CD14-positive monocyte (primary cell): ENCODE measurements at regions not wholly inside any gene's neighbourhood (a gene's known extent, or its start where the extent isn't known, plus 50 kb on each side); places are given as distances from the start of the nearest gene placed in this dataset.

Source experiments
- DNase-seq, 3 donors: peaks; one replicate each; pipeline ENCODE4 v3.0.0-alpha.2; 2011 to 2022
- H2AFZ ChIP-seq: 2 replicates; pipeline ENCODE4 v1.6.0; 2012; ENCODE audit warnings: mild to moderate bottlenecking, low read depth, low read length, inconsistent platforms; ENCODE audit not compliant: insufficient read depth, poor library complexity, severe bottlenecking
- H3K27ac ChIP-seq, 2 donors: 1 replicate in 1 of 2; 2 replicates in 1 of 2; pipeline ENCODE4 v1.5.1; 2012 to 2013; ENCODE audit warnings: low read length in 2 of 2, control low read depth in 1 of 2, inconsistent platforms in 1 of 2, low read depth in 1 of 2, mild to moderate bottlenecking in 1 of 2
- H3K27me3 ChIP-seq, 2 donors: one replicate each; pipeline versions ENCODE4 v1.6.0 to v1.6.1; 2011 to 2013; ENCODE audit warnings: low read length in 2 of 2; ENCODE audit not compliant: control insufficient read depth in 2 of 2, insufficient read depth in 2 of 2
- H3K36me3 ChIP-seq, 2 donors: replicated peaks in 1 of 2; 1 replicate in 1 of 2; 2 replicates in 1 of 2; pipeline versions ENCODE4 v1.5.1 to v1.6.1; 2012 to 2013; ENCODE audit warnings: low read length in 2 of 2, control low read depth in 1 of 2, inconsistent platforms in 1 of 2, mild to moderate bottlenecking in 1 of 2; ENCODE audit not compliant: insufficient read depth in 2 of 2, control insufficient read depth in 1 of 2
- H3K4me1 ChIP-seq, 2 donors: 1 replicate in 1 of 2; 2 replicates in 1 of 2; pipeline versions ENCODE4 v1.5.1 to v1.6.1; 2012 to 2013; ENCODE audit warnings: low read length in 2 of 2, control low read depth in 1 of 2, inconsistent platforms in 1 of 2, mild to moderate bottlenecking in 1 of 2, moderate library complexity in 1 of 2; ENCODE audit not compliant: insufficient read depth in 2 of 2, control insufficient read depth in 1 of 2
- H3K4me2 ChIP-seq: replicated peaks from 2 replicates; pipeline ENCODE3; 2012; ENCODE audit warnings: low read length, moderate library complexity, mild to moderate bottlenecking; ENCODE audit not compliant: poor library complexity, severe bottlenecking; ENCODE audit errors: extremely low read depth
- H3K4me3 ChIP-seq, 3 experiments: fragments of 200-600 bp in 1 of 3; sonication (generic) in 1 of 3; replicated peaks in 1 of 3; 1 replicate in 2 of 3; 2 replicates in 1 of 3; pipeline ENCODE4 v1.5.1; 2011 to 2013; ENCODE audit warnings: low read length in 3 of 3, mild to moderate bottlenecking in 3 of 3, control low read depth in 2 of 3, low read depth in 2 of 3, inconsistent platforms in 1 of 3, moderate library complexity in 1 of 3
- H3K79me2 ChIP-seq: 2 replicates; pipeline ENCODE4 v1.6.0; 2012; ENCODE audit warnings: mild to moderate bottlenecking, control low read depth, inconsistent platforms, low read length, moderate library complexity; ENCODE audit not compliant: insufficient read depth
- H3K9ac ChIP-seq: 2 replicates; pipeline ENCODE4 v1.6.0; 2017; ENCODE audit warnings: low read length, mild to moderate bottlenecking; ENCODE audit not compliant: insufficient read depth, poor library complexity, severe bottlenecking
- H3K9me3 ChIP-seq, 2 donors: replicated peaks in 1 of 2; 1 replicate in 1 of 2; 2 replicates in 1 of 2; pipeline versions ENCODE4 v1.5.1 to v1.6.1; 2012 to 2013; ENCODE audit warnings: low read length in 2 of 2, control low read depth in 1 of 2; ENCODE audit not compliant: control insufficient read depth in 1 of 2, insufficient read depth in 1 of 2
- H4K20me1 ChIP-seq: 2 replicates; pipeline ENCODE4 v1.6.0; 2012; ENCODE audit warnings: mild to moderate bottlenecking, low read length, control low read depth, moderate library complexity; ENCODE audit not compliant: insufficient read depth
- H3K27ac Mint-ChIP-seq, 7 donors: one replicate each; pipeline ENCODE4 v1.8.0; 2020; ENCODE audit warnings: mild to moderate bottlenecking in 7 of 7, mixed read lengths in 7 of 7, moderate library complexity in 6 of 7, inconsistent platforms in 2 of 7
- H3K27me3 Mint-ChIP-seq, 3 donors: one replicate each; pipeline ENCODE4 v1.8.0; 2021 to 2022; ENCODE audit warnings: low read depth in 3 of 3, mild to moderate bottlenecking in 3 of 3, mixed read lengths in 3 of 3, moderate library complexity in 3 of 3, inconsistent platforms in 1 of 3
- H3K36me3 Mint-ChIP-seq, 2 donors: one replicate each; pipeline ENCODE4 v1.8.0; 2020; ENCODE audit warnings: mixed read lengths in 2 of 2, inconsistent platforms in 1 of 2, mild to moderate bottlenecking in 1 of 2
- H3K4me1 Mint-ChIP-seq: one replicate; pipeline ENCODE4 v1.8.0; 2020; ENCODE audit warnings: mild to moderate bottlenecking, mixed read lengths
- H3K4me3 Mint-ChIP-seq, 2 donors: one replicate each; pipeline ENCODE4 v1.8.0; 2020; ENCODE audit warnings: mild to moderate bottlenecking in 2 of 2, mixed read lengths in 2 of 2, moderate library complexity in 1 of 2
- H3K9me3 Mint-ChIP-seq, 7 donors: one replicate each; pipeline ENCODE4 v1.8.0; 2020 to 2022; ENCODE audit warnings: mixed read lengths in 7 of 7, mild to moderate bottlenecking in 6 of 7, moderate library complexity in 6 of 7, inconsistent platforms in 2 of 7
- WGBS: methylation state at CpG from one replicate; pipeline ENCODE4 v1.1.5; 2013; ENCODE audit warnings: missing lambda C conversion rate; ENCODE audit not compliant: insufficient coverage; 5-methylcytosine and 5-hydroxymethylcytosine counted together
- intact Hi-C, 2 donors: fragments of 100-400 bp; cut with micrococcal nuclease; formaldehyde crosslinking; loops; one replicate each; pipeline versions ENCODE4 v1.15.0 to v1.15.1; 2023
- TF ChIP-seq, protein P1 (sequence below): fragments of 200-600 bp; IDR thresholded peaks from one replicate; pipeline ENCODE4 v1.8.0; 2022; ENCODE audit warnings: antibody characterized with exemption, mild to moderate bottlenecking

DNA sequence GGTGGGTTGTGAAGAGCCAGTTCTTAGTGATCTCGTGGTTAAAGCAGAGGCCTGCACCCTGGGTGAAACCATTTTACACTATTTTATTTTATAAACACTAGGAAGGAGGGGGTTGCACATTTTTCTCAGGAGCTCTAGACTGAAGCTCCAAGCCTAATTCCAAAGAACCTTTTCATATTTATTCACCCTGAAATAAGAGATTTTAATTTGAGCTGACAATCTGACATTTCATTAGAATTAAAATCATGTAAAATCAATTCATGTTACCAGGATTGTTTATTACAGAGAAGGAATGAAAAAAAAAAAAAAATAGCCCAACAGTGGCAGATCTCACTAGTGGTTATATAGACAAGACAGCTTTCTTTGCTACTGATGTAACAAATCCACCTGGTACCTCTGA, 222.5 kb upstream of the SOX4 start:
- Histone ChIP-seq H3K27ac (no peak overlapping the region), H3K9ac (no peak overlapping the region), H3K27me3 (no peaks in the 10 kb centered on the region), H2AFZ (no peak overlapping the region), H3K4me1 (no peaks in the 10 kb centered on the region), H3K79me2 (no peaks in the 10 kb centered on the region), H3K9me3 (no peaks in the 10 kb centered on the region), H3K4me3 (no peak overlapping the region), H3K36me3 (no peaks in the 10 kb centered on the region), H3K4me2 (no peak overlapping the region), H4K20me1 (no peaks in the 10 kb centered on the region)
- no peaks in the 10 kb centered on the region for H3K27me3 Mint-ChIP-seq
- no peaks in the 10 kb centered on the region for H3K4me1 Mint-ChIP-seq
- H3K4me3 Mint-ChIP-seq: no peak overlapping the region
- TF ChIP-seq, protein P1, sequence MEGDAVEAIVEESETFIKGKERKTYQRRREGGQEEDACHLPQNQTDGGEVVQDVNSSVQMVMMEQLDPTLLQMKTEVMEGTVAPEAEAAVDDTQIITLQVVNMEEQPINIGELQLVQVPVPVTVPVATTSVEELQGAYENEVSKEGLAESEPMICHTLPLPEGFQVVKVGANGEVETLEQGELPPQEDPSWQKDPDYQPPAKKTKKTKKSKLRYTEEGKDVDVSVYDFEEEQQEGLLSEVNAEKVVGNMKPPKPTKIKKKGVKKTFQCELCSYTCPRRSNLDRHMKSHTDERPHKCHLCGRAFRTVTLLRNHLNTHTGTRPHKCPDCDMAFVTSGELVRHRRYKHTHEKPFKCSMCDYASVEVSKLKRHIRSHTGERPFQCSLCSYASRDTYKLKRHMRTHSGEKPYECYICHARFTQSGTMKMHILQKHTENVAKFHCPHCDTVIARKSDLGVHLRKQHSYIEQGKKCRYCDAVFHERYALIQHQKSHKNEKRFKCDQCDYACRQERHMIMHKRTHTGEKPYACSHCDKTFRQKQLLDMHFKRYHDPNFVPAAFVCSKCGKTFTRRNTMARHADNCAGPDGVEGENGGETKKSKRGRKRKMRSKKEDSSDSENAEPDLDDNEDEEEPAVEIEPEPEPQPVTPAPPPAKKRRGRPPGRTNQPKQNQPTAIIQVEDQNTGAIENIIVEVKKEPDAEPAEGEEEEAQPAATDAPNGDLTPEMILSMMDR: no peak
- no peak overlapping the region for H3K27ac Mint-ChIP-seq
- WGBS: no CpG with 5 or more reads among the region's 1 CpG
- no peaks in the 10 kb centered on the region for H3K36me3 Mint-ChIP-seq
- no peak for DNase-seq
- intact Hi-C loops: no loop called here
- H3K9me3 Mint-ChIP-seq: peaks cover 0 to 3% (median 0%) of the 10 kb centered on the region in 7 donors

DNA sequence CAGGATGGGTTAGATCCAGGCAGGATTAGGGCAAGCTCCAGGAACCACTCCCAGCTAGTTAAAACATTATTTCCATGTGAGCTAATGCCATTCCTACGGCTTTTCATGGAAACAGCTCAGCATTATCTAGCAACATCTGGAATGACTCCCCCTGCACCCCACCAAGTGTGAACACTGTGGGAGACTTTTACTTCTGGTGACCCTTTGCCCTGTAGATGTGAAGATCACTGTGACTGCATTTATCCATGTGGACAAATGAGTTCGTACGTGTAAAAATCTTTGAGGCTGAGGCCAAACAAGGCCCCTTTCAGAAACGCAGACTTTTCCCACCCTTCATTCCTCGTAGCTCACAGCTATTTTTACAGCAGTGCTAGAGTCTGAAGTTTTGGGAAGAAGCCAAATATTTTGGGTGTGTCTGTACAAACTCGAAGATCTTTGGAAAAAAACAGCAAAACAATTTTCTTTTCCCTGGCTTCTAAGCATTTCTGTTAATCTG, 221.8 kb upstream of the SOX4 start:
- WGBS: 100% methylated on average over 2 of the region's 6 CpGs
- Histone ChIP-seq H2AFZ (no peak overlapping the region), H3K27me3 (no peaks in the 10 kb centered on the region), H3K4me3 (no peak overlapping the region), H3K9ac (no peak overlapping the region), H3K4me2 (no peak overlapping the region), H3K9me3 (no peaks in the 10 kb centered on the region), H4K20me1 (no peaks in the 10 kb centered on the region), H3K36me3 (no peaks in the 10 kb centered on the region), H3K27ac (no peak overlapping the region), H3K79me2 (no peaks in the 10 kb centered on the region), H3K4me1 (no peaks in the 10 kb centered on the region)
- no peaks in the 10 kb centered on the region for H3K4me1 Mint-ChIP-seq
- no peak overlapping the region for H3K4me3 Mint-ChIP-seq
- peaks cover 0 to 3% (median 0%) of the 10 kb centered on the region in 7 donors for H3K9me3 Mint-ChIP-seq
- intact Hi-C loops: no loop called here
- DNase-seq: no peak
- no peaks in the 10 kb centered on the region for H3K27me3 Mint-ChIP-seq
- H3K27ac Mint-ChIP-seq: no peak overlapping the region
- H3K36me3 Mint-ChIP-seq: no peaks in the 10 kb centered on the region
- TF ChIP-seq, protein P1: no peak
